ENCODE measurements at regions not wholly inside any gene's neighbourhood (a gene's known extent, or its start where the extent isn't known, plus 50 kb on each side); places are given as distances from the start of the nearest gene placed in this dataset.
"Not testable (repeated sequence)": the region's sequence is repeated elsewhere in the genome, so short reads cannot be mapped to it uniquely, and the experiment has no call there.

- H3K4me1 ChIP-seq = peaks cover 0 to 16% (median 6%) of the 10 kb centered on the region in 10 experiments; a peak in 8 of 20 replicates
- no peak overlapping the region for H3K4me3 ChIP-seq
- no peak for TF ChIP-seq Cebpa-rat (IDR thresholded peaks at IDR 0.05)
- H3K27ac ChIP-seq = no peak overlapping the region
- H3K9me3 ChIP-seq (replicated peaks in 1 of 11) = peaks cover 0 to 5% (median 0%) of the 10 kb centered on the region in 11 experiments; a peak in 1 of 22 replicates
- H4K20me1 ChIP-seq = no peaks in the 10 kb centered on the region
- H3K36me3 ChIP-seq = no peaks in the 10 kb centered on the region
- peak overlapping the region in 7 of 11 experiments; percentile 1 to 49 (median 35); a peak in 11 of 22 replicates for H3K4me2 ChIP-seq
- H3K27me3 ChIP-seq = no peaks in the 10 kb centered on the region
- H3K9ac ChIP-seq = no peak overlapping the region
Observed at GRCh38 chr7:51901489-51901840, 584.9 kb upstream of the COBL start.

- not testable (repeated sequence) for H3K27me3 ChIP-seq; H3K27ac ChIP-seq; H3K4me3 ChIP-seq; H3K9ac ChIP-seq; H4K20me1 ChIP-seq; H3K9me3 ChIP-seq (replicated peaks in 1 of 11); H3K36me3 ChIP-seq
- Histone ChIP-seq H3K4me1 (peaks cover 0 to 16% (median 6%) of the 10 kb centered on the region in 10 experiments; a peak in 8 of 20 replicates), H3K4me2 (peak overlapping the region in 7 of 11 experiments; percentile 1 to 49 (median 35); a peak in 11 of 22 replicates)
Observed at GRCh38 chr7:51900755-51901488, 584.3 kb upstream of the COBL start.

GRCh38 chr7:51899611-51900010 is 583.0 kb upstream of the COBL start:
- Histone ChIP-seq H3K36me3 (no peaks in the 10 kb centered on the region), H3K4me1 (peaks cover 0 to 16% (median 6%) of the 10 kb centered on the region in 10 experiments; a peak in 8 of 20 replicates), H3K27me3 (no peaks in the 10 kb centered on the region), H4K20me1 (no peaks in the 10 kb centered on the region), H3K9me3 (replicated peaks in 1 of 11) (peaks cover 0 to 5% (median 0%) of the 10 kb centered on the region in 11 experiments; a peak in 1 of 22 replicates), H3K4me2 (peak overlapping the region in 1 of 11 experiments; percentile 10; a peak in 1 of 22 replicates), H3K4me3 (no peak overlapping the region), H3K9ac (no peak overlapping the region), H3K27ac (no peak overlapping the region)
- TF ChIP-seq Cebpa-rat (IDR thresholded peaks at IDR 0.05) = no peak

GRCh38 chr7:51882412-51882811 is 565.8 kb upstream of the COBL start:
- Histone ChIP-seq H3K27me3 (no peaks in the 10 kb centered on the region), H3K36me3 (no peaks in the 10 kb centered on the region)
- TF ChIP-seq Cebpa-rat (IDR thresholded peaks at IDR 0.05) = no peak

GRCh38 chr7:51881309-51881708 is 564.7 kb upstream of the COBL start:
- TF ChIP-seq Cebpa-rat (IDR thresholded peaks at IDR 0.05) = 0 out of 22 replicates have a peak, but pooled peaks of 1 of the 11 experiments have one; percentile 9
- Histone ChIP-seq H3K4me2 (no peak overlapping the region), H3K36me3 (no peaks in the 10 kb centered on the region), H3K4me1 (no peaks in the 10 kb centered on the region), H4K20me1 (no peaks in the 10 kb centered on the region), H3K9ac (no peak overlapping the region), H3K27me3 (no peaks in the 10 kb centered on the region), H3K27ac (no peak overlapping the region), H3K9me3 (replicated peaks in 1 of 11) (no peaks in the 10 kb centered on the region), H3K4me3 (no peak overlapping the region)

More at GRCh38 chr7:51882412-51882811, 565.8 kb upstream of the COBL start:
- H3K9ac ChIP-seq = no peak overlapping the region
- H3K4me3 ChIP-seq = no peak overlapping the region
- H3K4me2 ChIP-seq = no peak overlapping the region
- H3K9me3 ChIP-seq (replicated peaks in 1 of 11) = no peaks in the 10 kb centered on the region
- H3K4me1 ChIP-seq = no peaks in the 10 kb centered on the region
- H4K20me1 ChIP-seq = no peaks in the 10 kb centered on the region
- no peak overlapping the region for H3K27ac ChIP-seq

- no peak overlapping the region for H3K9ac ChIP-seq
- no peak for TF ChIP-seq Cebpa-rat (IDR thresholded peaks at IDR 0.05)
- H3K4me3 ChIP-seq = no peak overlapping the region
- H3K9me3 ChIP-seq (replicated peaks in 1 of 11) = no peaks in the 10 kb centered on the region
- H3K27me3 ChIP-seq = no peaks in the 10 kb centered on the region
- H3K27ac ChIP-seq = no peak overlapping the region
- no peaks in the 10 kb centered on the region for H3K4me1 ChIP-seq
- no peaks in the 10 kb centered on the region for H4K20me1 ChIP-seq
- no peak overlapping the region; a peak in 1 of 22 replicates for H3K4me2 ChIP-seq
- no peaks in the 10 kb centered on the region for H3K36me3 ChIP-seq
Observed at GRCh38 chr7:51878865-51879264, 562.3 kb upstream of the COBL start.

GRCh38 chr7:51869452-51869851 is 552.8 kb upstream of the COBL start:
- Histone ChIP-seq H3K27ac (no peak overlapping the region), H3K27me3 (no peaks in the 10 kb centered on the region), H3K4me2 (no peak overlapping the region), H3K4me1 (no peaks in the 10 kb centered on the region), H4K20me1 (no peaks in the 10 kb centered on the region), H3K4me3 (no peak overlapping the region), H3K9me3 (replicated peaks in 1 of 11) (no peaks in the 10 kb centered on the region), H3K36me3 (no peaks in the 10 kb centered on the region), H3K9ac (no peak overlapping the region)
- no peak for TF ChIP-seq Cebpa-rat (IDR thresholded peaks at IDR 0.05)

- TF ChIP-seq Cebpa-rat (IDR thresholded peaks at IDR 0.05) = no peak
- Histone ChIP-seq H3K4me3 (no peak overlapping the region), H3K9ac (no peak overlapping the region), H3K9me3 (replicated peaks in 1 of 11) (no peaks in the 10 kb centered on the region), H3K36me3 (no peaks in the 10 kb centered on the region), H3K4me2 (no peak overlapping the region), H3K27me3 (no peaks in the 10 kb centered on the region), H3K27ac (no peak overlapping the region), H4K20me1 (no peaks in the 10 kb centered on the region), H3K4me1 (no peaks in the 10 kb centered on the region)
Observed at GRCh38 chr7:51867117-51867516, 550.5 kb upstream of the COBL start.

GRCh38 chr7:51860305-51860704 is 543.7 kb upstream of the COBL start:
- no peak overlapping the region for H3K9ac ChIP-seq
- H3K4me2 ChIP-seq = no peak overlapping the region
- no peaks in the 10 kb centered on the region for H3K27me3 ChIP-seq
- no peaks in the 10 kb centered on the region for H3K4me1 ChIP-seq
- peaks cover 7 to 12% (median 11%) of the 10 kb centered on the region in 11 experiments for H3K9me3 ChIP-seq (replicated peaks in 1 of 11)
- no peak for TF ChIP-seq Cebpa-rat (IDR thresholded peaks at IDR 0.05)
- H3K27ac ChIP-seq = no peak overlapping the region
- no peak overlapping the region for H3K4me3 ChIP-seq
- no peaks in the 10 kb centered on the region for H3K36me3 ChIP-seq
- no peaks in the 10 kb centered on the region for H4K20me1 ChIP-seq

- H3K4me3 ChIP-seq = no peak overlapping the region
- H3K9ac ChIP-seq = no peak overlapping the region
- H3K27me3 ChIP-seq = no peaks in the 10 kb centered on the region
- peaks cover 12 to 26% (median 16%) of the 10 kb centered on the region in 10 experiments for H3K4me1 ChIP-seq
- no peak overlapping the region for H3K27ac ChIP-seq
- no peak for TF ChIP-seq Cebpa-rat (IDR thresholded peaks at IDR 0.05)
- H4K20me1 ChIP-seq = no peaks in the 10 kb centered on the region
- H3K36me3 ChIP-seq = no peaks in the 10 kb centered on the region
- H3K9me3 ChIP-seq (replicated peaks in 1 of 11) = peaks cover 6 to 23% (median 20%) of the 10 kb centered on the region in 11 experiments
- no peak overlapping the region for H3K4me2 ChIP-seq
Observed at GRCh38 chr7:51850126-51850525, 533.5 kb upstream of the COBL start.

Measured in BLaER1 treated with 17β-estradiol and CSF1 and Interleukin-3, amounts not matched to agents 10 nM and 100 nM (cell line).